GM19455 (cell line): ENCODE measurements at regions not wholly inside any gene's neighbourhood (a gene's known extent, or its start where the extent isn't known, plus 50 kb on each side); places are given as distances from the start of the nearest gene placed in this dataset.

Experiments
- ATAC-seq: cut with Tn5 transposase; IDR thresholded peaks from one replicate; pipeline ENCODE4 v1.9.1; 2021; ENCODE audit not compliant: unreplicated experiment

DNA sequence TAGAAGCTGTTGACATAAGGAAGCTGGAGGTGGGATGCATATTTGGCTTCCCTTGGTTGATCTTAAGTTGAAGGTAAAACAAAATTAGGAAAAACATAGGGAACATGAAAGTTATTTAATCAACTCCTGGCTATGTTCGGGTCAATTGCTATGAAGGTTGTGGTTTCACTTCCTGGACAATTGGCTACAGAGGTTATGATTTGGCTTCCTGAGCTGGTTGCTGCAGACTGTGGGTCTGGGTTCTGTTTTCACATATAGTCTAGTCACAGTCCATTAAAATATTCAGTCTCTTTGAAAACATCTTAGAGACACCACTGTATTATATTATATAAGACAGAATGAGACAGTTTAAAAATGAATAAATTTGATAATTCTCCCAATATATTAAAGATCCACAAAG is 895.2 kb upstream of the USP15 start:
- no peak for ATAC-seq

DNA sequence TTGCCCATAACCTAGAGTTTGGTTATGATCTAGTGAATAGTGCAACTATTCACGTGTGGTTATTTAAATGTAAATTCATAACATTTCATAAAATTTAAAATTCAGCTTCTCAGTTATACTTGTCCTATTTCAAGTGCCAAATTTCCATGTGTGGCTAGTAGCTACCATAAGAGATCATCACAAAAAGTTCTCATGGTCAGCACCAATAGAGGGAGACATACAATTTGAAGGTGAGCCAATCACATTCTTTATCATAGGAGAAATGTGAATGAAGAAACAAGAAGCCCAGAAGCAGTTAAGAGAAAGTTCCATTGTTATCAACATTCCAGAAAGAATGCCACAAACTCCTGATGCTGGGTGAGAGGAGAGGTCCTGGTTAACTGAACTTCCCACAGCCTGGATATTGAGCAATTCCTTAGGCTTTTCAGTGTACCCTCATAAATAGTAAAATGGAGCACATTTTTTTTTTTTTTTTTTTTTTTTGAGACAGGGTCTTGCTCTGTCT is 892.9 kb upstream of the USP15 start:
- ATAC-seq, result no peak

DNA sequence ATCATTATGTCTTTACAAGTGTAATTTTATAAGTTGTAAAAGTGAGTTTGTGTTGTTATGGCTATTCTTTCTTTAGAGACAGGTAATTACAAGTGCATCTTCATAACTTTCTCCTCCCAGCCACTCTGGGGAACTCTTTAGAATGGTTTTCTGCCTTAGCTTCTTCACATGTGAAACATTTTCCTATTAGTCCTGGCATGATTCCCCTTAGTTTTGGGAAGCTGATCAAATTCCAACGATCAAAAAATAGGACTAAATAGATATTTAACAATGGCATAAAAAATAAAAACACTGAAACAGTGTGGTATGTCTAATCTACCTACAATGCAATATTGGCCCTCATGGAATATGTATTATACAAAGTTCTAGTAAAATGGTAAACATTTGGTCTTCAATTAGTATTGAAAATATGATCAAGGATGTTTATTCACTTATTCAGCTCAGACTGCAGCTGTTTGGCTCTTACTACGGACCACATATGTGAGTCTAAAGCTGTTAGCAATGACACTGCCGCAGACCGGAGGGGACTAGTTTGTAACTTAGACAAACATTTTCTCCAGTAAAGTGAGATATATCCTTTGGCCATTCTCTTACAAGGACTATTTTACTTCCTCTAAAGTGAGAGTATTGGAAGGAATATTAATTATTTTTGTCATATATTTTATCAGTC is 890.8 kb upstream of the USP15 start:
- no peak for ATAC-seq

DNA sequence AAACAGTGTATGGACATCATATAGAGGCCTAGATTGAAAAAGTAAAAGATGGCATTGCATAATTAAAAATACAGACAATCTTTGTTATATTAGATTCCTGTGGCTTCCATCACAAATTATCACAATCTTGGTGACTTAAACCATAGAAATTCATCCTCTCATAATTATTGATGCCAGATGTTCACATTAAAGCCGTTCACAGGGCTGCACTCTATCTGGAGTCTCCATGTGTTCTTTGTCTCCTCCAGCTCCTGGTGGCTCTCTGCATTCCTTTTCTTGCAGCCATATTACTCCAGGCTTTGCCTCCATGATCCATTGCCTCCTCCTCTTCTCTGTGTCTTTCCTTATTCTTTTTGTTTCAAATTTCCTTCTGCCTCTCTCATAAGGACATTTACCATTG is 875.7 kb upstream of the USP15 start:
- ATAC-seq, result no peak

DNA sequence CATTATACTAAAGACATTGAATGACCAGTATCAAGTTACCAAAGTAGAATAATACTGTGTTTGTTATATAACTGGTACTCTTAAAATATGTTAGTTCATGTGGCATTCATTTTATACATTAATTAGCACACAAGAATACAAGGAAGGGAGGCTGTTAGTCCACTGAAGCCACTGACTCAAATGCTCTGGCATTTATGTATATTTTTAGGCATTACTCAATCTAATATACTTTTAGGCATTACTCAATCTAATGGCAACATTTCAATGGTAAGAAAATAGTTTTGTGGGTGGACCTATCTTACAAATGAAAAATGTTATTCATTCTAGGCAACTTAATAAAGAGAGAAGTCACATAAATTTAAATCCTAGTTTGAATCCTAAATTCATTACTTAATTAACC is 874.4 kb upstream of the USP15 start:
- ATAC-seq, result no peak

DNA sequence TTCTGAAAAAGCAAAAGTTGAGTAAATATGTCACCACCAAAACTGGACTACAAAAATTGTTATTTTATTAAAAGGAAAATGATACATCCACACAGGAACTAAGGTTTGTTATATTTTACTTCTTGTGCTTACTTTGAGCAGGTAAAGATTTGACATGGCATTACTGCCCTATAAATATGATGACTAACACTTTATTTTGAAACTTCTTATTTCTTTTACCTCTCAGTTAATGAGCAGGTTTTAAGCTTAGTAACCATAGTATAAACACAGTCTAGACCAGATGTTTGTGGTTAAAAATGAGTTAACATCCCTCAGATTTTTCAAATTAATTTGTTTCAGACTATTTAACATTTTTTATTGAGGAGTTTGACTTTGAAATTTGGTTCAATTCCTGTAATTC is 862.5 kb upstream of the USP15 start:
- no peak for ATAC-seq

DNA sequence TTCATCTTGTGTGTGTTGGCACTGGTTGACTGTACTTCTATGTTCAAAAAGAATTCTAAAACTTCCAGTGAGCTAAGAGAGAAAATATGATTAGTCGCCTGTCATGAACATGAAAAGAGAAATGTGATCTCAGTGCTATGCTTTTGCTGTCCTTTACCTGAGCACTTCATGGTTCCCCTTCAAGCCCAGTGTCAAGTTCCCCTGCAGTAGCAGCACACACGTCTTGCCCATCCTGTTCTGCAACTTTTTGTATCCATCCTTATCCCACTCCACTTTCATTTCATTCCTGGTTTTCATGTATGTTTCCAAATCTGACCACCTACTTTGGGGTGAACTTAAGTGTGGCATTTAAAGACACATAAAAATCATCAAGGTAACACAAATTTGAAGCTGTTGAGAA is 848.0 kb upstream of the USP15 start:
- no peak for ATAC-seq

DNA sequence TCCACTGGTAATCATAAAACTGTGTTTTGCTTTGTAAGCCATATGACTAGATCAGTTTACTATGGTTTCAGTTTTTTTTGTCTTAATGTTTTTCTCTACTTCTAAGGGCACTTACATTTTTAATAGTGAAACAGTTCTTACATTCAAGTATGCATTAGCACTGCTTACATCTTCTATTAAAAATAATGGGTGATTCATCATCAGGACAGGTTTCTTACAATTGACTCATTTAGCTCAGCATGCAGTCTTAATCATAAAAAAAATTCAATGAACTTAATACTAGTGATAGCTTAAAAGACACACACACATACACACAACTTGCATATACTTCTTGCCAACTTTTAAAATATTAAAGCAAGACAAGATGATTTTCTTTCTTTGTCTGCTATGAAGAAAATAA is 845.7 kb upstream of the USP15 start:
- ATAC-seq, result no peak

DNA sequence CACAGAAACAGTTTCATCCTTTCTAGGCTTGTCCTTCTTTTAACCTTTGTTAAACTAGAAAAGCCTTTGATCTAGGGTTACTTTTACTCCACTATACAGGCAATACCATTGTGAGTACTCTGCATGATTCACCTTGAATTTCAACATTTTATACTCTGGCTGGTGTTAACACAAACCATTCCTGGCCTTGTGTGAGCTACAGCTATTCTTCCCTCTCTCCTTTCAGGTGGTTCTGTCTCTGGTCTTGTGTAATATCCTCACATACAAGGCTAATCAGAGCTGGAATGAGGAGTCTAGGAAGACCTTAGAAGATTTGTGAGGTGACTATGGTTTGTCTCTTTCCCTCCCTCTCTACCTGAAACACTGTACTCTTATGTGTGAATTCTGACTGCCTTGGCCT is 837.4 kb upstream of the USP15 start:
- ATAC-seq, result no peak

DNA sequence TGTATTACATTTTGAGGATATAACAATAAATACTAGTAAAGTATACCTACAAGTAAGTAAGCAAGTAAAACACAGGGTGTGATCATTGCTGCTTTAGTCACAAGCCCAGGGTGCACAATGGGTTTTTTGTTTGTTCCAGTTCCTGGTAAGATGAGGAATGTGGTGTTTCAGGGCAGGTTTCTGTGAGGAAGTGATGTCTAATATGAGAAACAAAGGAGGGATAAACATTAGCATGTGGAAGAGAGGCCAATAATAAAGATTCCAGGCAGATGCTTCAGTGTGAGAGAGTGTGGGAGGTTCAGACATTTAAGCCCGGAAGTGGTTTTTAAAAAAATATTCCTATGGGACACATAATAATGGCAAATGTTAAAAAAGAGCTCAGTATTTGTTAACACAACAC is 808.1 kb upstream of the USP15 start:
- ATAC-seq, result no peak

DNA sequence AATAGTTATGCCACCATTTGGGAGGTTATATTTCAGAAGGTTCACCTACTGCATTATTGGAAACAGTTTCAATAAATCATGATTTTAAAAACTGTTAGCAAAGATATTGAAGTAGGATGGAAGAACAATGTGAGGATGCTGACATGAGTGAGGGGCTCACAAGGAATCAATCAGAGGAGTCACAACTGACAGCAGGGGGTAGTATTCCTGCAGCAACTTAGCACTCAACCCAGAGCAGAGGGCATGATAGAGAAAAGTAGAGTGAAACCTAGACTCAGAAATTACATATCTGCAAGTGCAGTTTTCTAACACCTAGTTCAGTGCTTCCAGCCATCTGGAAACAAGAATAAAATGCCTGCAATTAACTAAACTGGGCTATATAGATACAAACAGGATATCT is 772.5 kb upstream of the USP15 start:
- ATAC-seq, result no peak

DNA sequence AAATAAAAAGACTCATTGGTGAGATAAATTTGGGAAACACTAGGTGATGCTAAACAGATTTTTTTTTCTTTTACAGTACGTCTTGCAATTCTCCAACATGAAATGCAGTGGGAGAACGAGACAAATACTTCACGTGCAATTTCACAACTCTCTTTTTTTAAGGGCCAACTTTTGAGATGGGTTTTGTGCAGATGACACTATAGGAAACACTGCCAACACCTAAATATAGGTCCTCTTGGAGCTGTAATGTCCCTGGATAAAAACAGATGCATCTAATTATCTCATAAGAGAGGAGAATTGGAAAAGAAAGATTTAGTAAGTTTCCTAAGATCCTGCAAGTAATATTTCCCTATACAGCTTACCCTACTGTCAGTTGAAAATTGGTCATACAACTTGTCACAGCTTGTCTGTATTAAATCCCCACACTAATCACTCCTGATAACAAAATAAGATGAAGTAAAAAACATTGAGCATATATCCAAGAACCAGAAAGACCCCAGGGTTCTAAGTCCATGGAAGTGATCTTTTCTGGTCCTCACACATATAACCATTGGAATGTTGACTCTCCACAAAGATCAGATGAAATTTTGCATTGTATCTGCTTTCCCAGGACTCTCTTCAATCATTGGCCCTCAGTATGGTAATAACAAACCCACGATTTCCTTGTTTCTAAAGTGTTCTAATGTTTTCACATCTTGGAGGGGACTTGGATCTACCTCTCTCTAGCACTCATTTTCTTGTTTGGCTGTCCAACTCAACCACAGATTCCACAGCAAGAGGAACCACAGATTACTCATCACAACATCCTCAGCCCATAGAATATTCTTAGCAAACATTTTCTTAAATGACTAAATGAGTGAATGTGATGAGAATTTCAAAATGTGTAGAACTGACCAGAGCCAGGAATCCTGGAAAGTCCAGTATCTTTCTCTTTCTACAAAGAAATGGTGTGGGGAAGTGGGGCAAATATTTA is 769.4 kb upstream of the USP15 start:
- no peak for ATAC-seq

DNA sequence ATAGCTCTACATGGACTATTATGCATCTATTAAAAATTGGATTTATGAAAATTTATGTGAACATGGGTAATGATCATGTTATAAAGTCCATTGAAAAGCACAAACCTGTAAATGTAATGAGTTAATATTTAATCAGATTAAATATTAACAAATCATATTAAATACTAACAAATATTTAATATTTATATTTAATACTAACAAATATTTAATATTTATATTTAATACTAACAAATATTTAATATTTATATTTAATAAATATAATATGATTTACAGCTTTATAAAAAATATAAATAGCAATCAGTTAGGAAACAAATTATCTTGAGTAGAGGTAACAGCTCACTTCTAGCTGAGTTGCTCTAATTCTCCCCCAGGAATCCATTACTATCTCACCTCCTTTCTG is 758.0 kb upstream of the USP15 start:
- no peak for ATAC-seq

DNA sequence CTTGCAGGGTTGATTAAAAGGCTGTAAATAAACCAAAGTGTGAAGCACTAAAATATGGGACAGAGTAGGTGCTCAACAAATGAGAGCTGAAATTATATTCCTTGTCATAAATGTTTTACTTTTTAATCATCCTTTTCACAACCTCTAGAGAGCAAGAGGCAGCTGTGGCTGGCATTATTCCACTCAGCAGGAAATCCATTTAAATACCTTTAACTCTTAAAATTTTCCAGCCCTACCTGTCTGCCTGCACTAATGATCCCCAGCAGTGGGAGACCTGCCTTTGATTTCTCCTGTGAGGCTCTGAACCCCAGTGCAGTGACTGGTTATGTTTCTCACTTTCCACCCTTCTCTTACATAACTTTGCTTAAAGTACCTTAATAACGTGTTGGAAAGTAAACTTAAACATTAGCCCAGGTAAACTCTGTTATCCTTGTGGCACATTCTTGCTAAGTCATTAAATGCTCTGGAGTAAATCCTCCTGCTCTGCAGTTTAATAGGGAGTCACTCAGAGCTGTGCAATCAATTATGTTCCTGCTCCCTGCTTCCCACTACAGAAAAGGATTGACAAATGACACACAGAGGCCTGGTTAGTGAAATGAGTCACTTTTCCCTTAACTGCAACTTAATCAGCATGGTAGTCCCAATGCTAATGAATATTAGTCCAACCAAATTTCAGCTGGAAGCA is 755.7 kb upstream of the USP15 start:
- no peak for ATAC-seq

DNA sequence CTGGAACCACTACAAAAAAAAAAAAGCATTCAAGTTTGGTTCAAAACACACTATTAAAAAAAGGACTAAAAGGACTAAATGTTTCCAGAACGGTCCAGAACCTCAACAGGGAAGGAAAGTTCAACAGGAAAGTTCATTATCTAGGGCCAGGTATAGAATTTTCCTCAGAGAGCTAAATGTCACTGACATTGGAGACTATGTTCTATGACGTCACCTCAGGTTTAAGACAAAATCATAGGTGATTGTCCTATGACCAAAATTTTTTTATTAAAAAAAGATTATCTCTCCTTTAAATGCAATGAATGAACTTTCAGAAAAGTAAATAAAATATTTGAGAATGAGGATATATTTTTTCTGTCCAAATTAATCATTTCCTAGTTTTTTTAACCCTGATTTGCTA is 746.7 kb upstream of the USP15 start:
- no peak for ATAC-seq

DNA sequence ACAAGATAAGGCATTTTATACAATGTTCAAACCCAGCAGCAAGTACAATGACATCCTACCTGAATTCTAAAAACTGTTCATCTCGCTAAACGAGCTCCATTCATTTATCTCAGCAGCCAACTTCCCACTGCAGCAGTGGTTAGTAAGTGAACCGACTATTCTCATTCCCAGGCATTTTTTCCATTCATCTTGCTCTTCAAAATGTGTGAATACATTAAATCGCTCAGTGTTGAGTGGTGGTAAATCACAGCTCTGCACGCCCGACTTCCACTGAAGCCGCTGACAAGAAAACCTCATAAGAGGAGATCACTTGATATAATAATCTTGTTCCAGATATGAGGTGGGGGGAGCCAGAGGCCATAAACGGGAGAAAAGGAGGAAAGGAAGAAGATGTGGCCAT is 746.2 kb upstream of the USP15 start:
- ATAC-seq, result no peak

DNA sequence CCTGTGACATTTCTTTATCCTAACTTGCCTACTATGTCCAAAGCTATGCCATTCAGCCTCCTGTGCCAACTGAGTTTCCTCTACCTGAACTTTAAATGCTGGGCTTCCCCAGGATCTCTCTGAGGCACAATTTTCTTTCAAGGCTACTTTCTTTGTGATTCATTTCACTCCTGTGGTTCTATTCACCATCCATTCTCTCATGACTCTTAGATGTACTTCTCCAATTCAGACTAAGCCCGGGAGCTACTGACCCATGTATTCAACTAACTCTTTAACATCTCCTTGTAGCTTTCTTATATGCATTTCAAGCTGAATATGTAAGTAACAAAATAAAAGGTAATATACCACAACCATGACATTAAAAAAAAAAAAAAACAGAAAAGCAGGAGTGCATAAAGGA is 738.9 kb upstream of the USP15 start:
- no peak for ATAC-seq

DNA sequence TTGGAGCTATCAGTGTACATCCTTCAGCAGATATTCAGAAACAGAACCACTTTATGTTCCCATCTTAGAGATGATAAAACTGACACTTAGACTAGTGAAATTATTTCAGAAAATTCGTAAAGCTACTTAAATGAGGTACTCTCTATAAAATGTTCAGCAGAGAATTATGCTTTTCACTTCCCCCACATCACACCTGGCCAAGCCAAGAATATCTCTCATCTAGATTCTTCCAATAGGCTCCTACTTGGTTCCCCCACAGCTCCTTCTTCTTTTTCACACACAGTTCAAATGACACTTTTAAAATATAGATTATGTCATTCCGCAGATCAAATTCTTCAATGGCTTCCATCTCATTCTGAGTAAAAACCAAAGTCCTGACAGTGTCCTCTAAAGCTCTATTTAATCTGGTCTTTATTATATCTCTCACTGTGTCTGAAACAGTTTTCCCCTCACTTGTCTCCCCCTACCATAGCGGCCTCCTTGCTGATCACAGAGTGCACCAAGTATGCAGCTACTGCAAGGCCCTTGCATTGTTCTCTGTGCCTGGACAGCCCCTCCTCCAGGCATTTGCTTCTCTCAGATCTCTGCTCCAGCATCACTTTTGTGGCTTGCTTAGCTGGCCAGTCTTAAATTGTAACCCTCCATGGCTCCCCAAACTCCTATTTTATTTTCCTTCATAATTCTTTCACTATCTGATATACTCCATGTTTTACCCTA is 736.8 kb upstream of the USP15 start:
- ATAC-seq, result no peak

DNA sequence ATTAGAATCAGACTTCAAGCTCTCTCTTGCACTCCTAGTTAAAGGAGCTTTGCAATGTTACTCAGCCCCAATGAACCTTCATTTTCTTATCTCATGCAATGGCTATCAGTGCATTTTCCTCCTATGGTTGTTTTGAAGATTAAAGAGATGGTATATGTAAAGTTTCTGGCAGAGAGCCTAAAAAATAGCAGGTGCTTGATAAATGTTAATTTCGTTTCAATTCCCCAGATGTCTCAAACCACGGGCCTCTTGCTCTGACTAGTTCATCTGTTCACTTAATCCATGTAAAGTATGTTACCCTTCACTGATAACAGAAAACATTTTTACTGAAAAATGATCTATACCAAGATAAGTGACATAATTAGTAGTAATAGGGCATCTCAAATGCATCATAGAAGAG is 735.4 kb upstream of the USP15 start:
- no peak for ATAC-seq

DNA sequence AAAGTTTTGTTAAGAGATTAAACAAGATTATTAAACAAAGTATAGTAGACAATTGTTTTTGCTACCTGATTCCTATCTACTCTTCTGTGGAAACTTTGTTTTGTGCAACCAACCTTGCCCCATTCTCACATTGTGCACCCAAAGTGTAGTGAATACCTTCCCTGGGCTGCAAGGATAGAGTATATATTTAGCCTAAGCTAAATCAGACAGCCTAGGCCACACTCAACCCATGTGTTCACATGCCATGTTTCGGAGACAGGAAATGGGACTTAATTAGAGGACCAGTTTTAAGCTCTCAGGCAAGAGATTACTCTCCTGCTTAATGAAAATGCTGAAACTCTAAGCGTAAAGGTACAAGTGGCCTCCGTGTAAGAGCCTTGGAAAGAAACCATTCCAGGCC is 734.9 kb upstream of the USP15 start:
- no peak for ATAC-seq

DNA sequence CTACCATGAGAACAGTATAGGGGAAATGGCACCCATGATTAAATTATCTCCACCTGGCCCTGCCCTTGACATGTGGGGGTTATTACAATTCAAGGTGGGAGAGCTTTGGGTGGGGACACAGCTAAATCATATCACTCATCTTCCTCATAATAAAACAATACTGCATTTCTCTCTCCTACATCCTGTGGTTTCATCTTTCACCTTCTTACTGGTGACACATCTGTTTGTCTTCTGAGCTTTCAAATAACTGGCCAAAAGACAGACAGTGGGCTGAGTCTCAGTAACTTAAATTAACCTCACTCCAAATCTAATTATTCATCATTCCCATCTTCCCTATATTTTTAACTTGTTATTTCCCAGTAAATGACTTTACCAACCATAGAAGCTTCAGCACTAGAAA is 729.7 kb upstream of the USP15 start:
- no peak for ATAC-seq
